Colonic mucosa (tissue), 4 donors: ENCODE measurements at regions not wholly inside any gene's neighbourhood (a gene's known extent, or its start where the extent isn't known, plus 50 kb on each side); places are given as distances from the start of the nearest gene placed in this dataset.

Source experiments
- DNase-seq: peaks from one replicate; pipeline ENCODE4 v3.0.0-alpha.2; 2020
- H3K27ac ChIP-seq: fragments of 200-600 bp; one replicate; pipeline ENCODE4 v1.8.0; 2021
- H3K27me3 ChIP-seq: fragments of 200-600 bp; one replicate; pipeline ENCODE4 v1.8.0; 2021
- H3K36me3 ChIP-seq: fragments of 200-600 bp; one replicate; pipeline ENCODE4 v1.8.0; 2021
- H3K4me1 ChIP-seq: fragments of 200-600 bp; one replicate; pipeline ENCODE4 v1.8.0; 2021; ENCODE audit warnings: mild to moderate bottlenecking
- H3K4me3 ChIP-seq: fragments of 200-600 bp; one replicate; pipeline ENCODE4 v1.8.0; 2021
- H3K9ac ChIP-seq, 2 donors: one replicate each; pipeline ENCODE4 v1.7.0; 2013; ENCODE audit warnings: control low read depth in 2 of 2, low read depth in 2 of 2, low read length in 2 of 2
- H3K9me3 ChIP-seq: fragments of 200-600 bp; one replicate; pipeline ENCODE4 v1.8.0; 2021
- CTCF ChIP-seq: fragments of 200-600 bp; IDR thresholded peaks from one replicate; pipeline ENCODE4 v1.8.0; 2022; ENCODE audit warnings: antibody characterized with exemption, mild to moderate bottlenecking
- intact Hi-C: fragments of 100-400 bp; cut with DNase I; formaldehyde crosslinking; loops from one replicate; pipeline ENCODE4 v1.14.1; 2022
- donor health status: healthy.
- donor health status: DM: no; HTN: no; CAD: no.
- donor health status: DM: no; HTN: no; CAD: no.

DNA sequence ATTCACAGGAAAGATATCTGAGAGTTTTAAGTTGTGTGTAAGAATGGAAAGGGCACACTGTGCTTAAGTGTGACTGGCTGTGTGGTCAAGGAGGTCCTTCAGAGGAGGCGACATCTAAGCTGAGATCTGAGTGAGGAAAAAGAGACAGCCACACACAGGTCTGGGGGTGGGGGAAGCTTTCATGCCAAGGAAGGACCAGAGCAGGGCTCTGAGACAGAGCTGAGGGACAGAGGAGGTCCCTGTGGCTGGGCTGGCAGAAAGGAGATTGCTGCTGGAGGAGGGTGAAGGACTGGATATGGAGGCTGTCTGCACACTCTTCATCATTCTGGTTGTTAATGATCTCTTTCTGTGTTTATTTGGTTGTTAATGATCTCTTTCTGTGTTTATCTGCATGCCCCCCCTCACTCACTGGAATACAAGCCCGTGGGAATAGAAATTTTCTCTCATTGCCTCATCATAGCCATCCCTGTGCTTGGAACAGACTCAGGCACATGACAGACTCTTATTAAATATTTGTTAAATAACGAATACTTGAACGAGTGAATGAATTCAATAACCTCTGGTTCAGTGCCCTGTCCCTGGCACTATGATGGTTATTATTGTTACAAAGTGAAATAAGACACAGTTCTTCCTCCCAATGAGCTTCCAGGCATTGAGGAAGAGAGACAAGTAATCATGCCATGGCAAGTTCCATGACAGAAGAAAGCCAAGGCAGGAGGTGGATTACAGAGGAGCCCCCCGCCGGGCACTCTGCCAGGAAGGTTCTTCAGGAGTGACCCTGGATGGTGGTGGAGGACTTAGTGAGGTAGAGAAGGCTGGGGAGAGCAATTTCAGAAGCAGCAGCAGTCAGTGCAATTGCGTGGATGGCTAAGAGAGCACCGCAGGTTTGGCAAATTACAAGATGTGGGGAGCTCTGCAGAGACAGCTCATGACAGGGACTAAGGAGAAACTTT lies 399.4 kb upstream of the HS6ST1 start:
- no peak overlapping the region for H3K4me3 ChIP-seq
- no peaks in the 10 kb centered on the region for H3K9me3 ChIP-seq
- no peak overlapping the region for H3K27ac ChIP-seq
- H3K27me3 ChIP-seq = no peaks in the 10 kb centered on the region
- intact Hi-C loops = no loop called here
- DNase-seq = no peak
- no peak for TF ChIP-seq CTCF
- H3K4me1 ChIP-seq = no peaks in the 10 kb centered on the region
- no peak overlapping the region for H3K9ac ChIP-seq
- H3K36me3 ChIP-seq = no peaks in the 10 kb centered on the region

GRCh38 chr2:128720080-128721022 lies 401.7 kb upstream of the HS6ST1 start:
- no peak overlapping the region for H3K9ac ChIP-seq
- TF ChIP-seq CTCF = no peak
- H3K4me3 ChIP-seq = no peak overlapping the region
- no peaks in the 10 kb centered on the region for H3K9me3 ChIP-seq
- no peak for DNase-seq
- H3K27ac ChIP-seq = no peak overlapping the region
- no peaks in the 10 kb centered on the region for H3K4me1 ChIP-seq
- no peaks in the 10 kb centered on the region for H3K36me3 ChIP-seq
- intact Hi-C loops = no loop called here
- H3K27me3 ChIP-seq = no peaks in the 10 kb centered on the region

GRCh38 chr2:128721096-128721495 lies 402.4 kb upstream of the HS6ST1 start:
- no peaks in the 10 kb centered on the region for H3K4me1 ChIP-seq
- DNase-seq = no peak

GRCh38 chr2:128722489-128722888 lies 403.8 kb upstream of the HS6ST1 start:
- Histone ChIP-seq H3K27me3 (no peaks in the 10 kb centered on the region), H3K27ac (no peak overlapping the region), H3K36me3 (no peaks in the 10 kb centered on the region), H3K4me3 (no peak overlapping the region), H3K4me1 (no peaks in the 10 kb centered on the region), H3K9me3 (no peaks in the 10 kb centered on the region), H3K9ac (no peak overlapping the region)
- no peak for TF ChIP-seq CTCF
- no peak for DNase-seq
- intact Hi-C loops = no loop called here

More at GRCh38 chr2:128721096-128721495, 402.4 kb upstream of the HS6ST1 start:
- Histone ChIP-seq H3K4me3 (no peak overlapping the region), H3K9me3 (no peaks in the 10 kb centered on the region), H3K9ac (no peak overlapping the region), H3K36me3 (no peaks in the 10 kb centered on the region), H3K27me3 (no peaks in the 10 kb centered on the region), H3K27ac (no peak overlapping the region)
- no peak for TF ChIP-seq CTCF
- intact Hi-C loops = no loop called here

DNA sequence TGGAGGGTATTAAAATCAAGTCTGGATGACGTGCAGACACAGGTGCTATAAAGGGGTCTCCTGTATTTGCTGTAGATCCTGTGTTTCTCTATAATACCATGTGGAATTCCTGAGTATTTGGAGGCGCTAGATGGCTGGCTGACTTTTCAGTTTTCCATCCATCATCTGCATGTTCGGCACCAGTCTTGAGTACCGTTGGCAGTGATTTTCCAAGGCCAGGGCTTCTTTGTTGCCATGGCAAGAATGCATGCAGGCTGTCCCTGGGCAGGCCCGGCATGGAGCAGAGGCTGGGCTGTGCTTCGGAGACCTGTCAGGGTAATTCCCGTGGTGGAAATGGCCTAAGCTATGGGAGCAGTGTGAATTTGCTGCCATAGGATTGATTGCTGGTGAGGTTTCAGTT lies 405.9 kb upstream of the HS6ST1 start:
- Histone ChIP-seq H3K27me3 (no peaks in the 10 kb centered on the region), H3K4me1 (no peaks in the 10 kb centered on the region), H3K9ac (no peak overlapping the region), H3K27ac (no peak overlapping the region), H3K4me3 (no peak overlapping the region), H3K36me3 (no peaks in the 10 kb centered on the region), H3K9me3 (no peaks in the 10 kb centered on the region)
- intact Hi-C loops = no loop called here
- no peak for DNase-seq
- no peak for TF ChIP-seq CTCF
